IMR-90 (cell line): ENCODE measurements at regions not wholly inside any gene's neighbourhood (a gene's known extent, or its start where the extent isn't known, plus 50 kb on each side); places are given as distances from the start of the nearest gene placed in this dataset.

Experiments used
- BHLHE40 ChIP-seq: fragments of 150-350 bp; IDR thresholded peaks from 2 replicates; pipeline ENCODE4 v1.6.1; 2016; ENCODE audit warnings: mild to moderate bottlenecking, low read depth, low read length
- CEBPB ChIP-seq: IDR thresholded peaks from 2 replicates; pipeline ENCODE4 v1.6.1; 2012; ENCODE audit warnings: low read depth, low read length, improper control_type of control experiment
- CTCF ChIP-seq: conservative IDR thresholded peaks from 2 replicates; pipeline ENCODE4 v1.5.1; 2012; ENCODE audit warnings: mild to moderate bottlenecking, low read depth, low read length, improper control_type of control experiment
- FOS ChIP-seq: fragments of 150-350 bp; IDR thresholded peaks from 2 replicates; pipeline ENCODE4 v1.6.1; 2016; ENCODE audit warnings: low read depth, low read length
- MAFK ChIP-seq: IDR thresholded peaks from 2 replicates; pipeline ENCODE4 v1.6.1; 2012; ENCODE audit warnings: low read depth, low read length, improper control_type of control experiment
- MAZ ChIP-seq: IDR thresholded peaks from 2 replicates; pipeline ENCODE4 v1.6.1; 2012; ENCODE audit warnings: low read depth, mild to moderate bottlenecking, low read length, improper control_type of control experiment, moderate library complexity, borderline replicate concordance
- MXI1 ChIP-seq: IDR thresholded peaks from 2 replicates; pipeline ENCODE4 v1.6.1; 2012; ENCODE audit warnings: low read depth, mild to moderate bottlenecking, low read length, moderate library complexity, borderline replicate concordance
- POLR2A ChIP-seq: IDR thresholded peaks from 2 replicates; pipeline ENCODE4 v1.6.1; 2012; ENCODE audit warnings: mild to moderate bottlenecking, low read depth, low read length
- RAD21 ChIP-seq: IDR thresholded peaks from 2 replicates; pipeline ENCODE4 v1.6.1; 2012; ENCODE audit warnings: low read length, improper control_type of control experiment
- RCOR1 ChIP-seq: IDR thresholded peaks from 2 replicates; pipeline ENCODE4 v1.6.1; 2012; ENCODE audit warnings: mild to moderate bottlenecking, low read length, improper control_type of control experiment; ENCODE audit not compliant: insufficient replicate concordance
- RFX5 ChIP-seq: IDR thresholded peaks from 2 replicates; pipeline ENCODE4 v1.8.0; 2012; ENCODE audit warnings: low read depth, mild to moderate bottlenecking, low read length, moderate library complexity
- SMC3 ChIP-seq: fragments of 150-350 bp; IDR thresholded peaks from 2 replicates; pipeline ENCODE4 v1.6.1; 2016; ENCODE audit warnings: low read depth, mild to moderate bottlenecking, antibody characterized with exemption, low read length, moderate library complexity
- USF2 ChIP-seq: fragments of 150-350 bp; IDR thresholded peaks from 2 replicates; pipeline ENCODE4 v1.6.1; 2017; ENCODE audit warnings: mild to moderate bottlenecking, antibody characterized with exemption, low read length, low read depth

- TF ChIP-seq CTCF (no peak), POLR2A (no peak), CEBPB (no peak), USF2 (no peak), MXI1 (no peak), RFX5 (no peak), SMC3 (no peak), MAFK (no peak), FOS (no peak), RAD21 (no peak), MAZ (no peak), RCOR1 (no peak), BHLHE40 (no peak)
Measured at GRCh38 chr22:22816171-22816514, 71.5 kb upstream of the IGLL5 start.
